ENCODE measurements at regions not wholly inside any gene's neighbourhood (a gene's known extent, or its start where the extent isn't known, plus 50 kb on each side); places are given as distances from the start of the nearest gene placed in this dataset.

DNA sequence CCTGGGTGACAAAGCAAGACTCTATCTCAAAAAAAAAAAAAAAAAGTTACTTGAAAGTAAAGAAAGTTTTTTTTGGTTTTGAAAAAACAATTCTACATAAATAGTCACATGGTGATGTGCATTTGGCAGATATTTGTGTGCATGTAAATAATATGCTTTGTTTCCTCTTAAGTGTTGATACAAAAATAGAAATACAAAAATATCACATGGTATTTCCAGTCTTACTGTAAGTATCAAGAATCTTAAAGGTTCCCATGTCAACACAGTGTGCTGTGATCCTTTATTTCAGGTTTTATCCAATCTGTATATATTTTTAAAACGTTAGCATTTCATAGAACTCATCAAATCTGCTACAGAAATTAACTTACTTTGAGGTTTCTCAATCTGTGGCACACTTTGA is 521.9 kb downstream of the TLE4 start:
- no peak overlapping the region for H3K27ac ChIP-seq (ENCODE audit: low read depth in 1 of 2, low read length in 2 of 2)
- ChIA-PET POLR2A (no interaction called here), CTCF (interaction anchor here (0.7 kb wide), 1 partner anchor 318 kb away, joined by 3 read pairs; no protein-coding TSS in a partner anchor)
- TF ChIP-seq, protein P1, sequence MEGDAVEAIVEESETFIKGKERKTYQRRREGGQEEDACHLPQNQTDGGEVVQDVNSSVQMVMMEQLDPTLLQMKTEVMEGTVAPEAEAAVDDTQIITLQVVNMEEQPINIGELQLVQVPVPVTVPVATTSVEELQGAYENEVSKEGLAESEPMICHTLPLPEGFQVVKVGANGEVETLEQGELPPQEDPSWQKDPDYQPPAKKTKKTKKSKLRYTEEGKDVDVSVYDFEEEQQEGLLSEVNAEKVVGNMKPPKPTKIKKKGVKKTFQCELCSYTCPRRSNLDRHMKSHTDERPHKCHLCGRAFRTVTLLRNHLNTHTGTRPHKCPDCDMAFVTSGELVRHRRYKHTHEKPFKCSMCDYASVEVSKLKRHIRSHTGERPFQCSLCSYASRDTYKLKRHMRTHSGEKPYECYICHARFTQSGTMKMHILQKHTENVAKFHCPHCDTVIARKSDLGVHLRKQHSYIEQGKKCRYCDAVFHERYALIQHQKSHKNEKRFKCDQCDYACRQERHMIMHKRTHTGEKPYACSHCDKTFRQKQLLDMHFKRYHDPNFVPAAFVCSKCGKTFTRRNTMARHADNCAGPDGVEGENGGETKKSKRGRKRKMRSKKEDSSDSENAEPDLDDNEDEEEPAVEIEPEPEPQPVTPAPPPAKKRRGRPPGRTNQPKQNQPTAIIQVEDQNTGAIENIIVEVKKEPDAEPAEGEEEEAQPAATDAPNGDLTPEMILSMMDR (IDR thresholded peaks at IDR 0.05) = no peak
- H3K9me3 ChIP-seq (ENCODE audit: control insufficient read depth in 1 of 2, insufficient read depth in 1 of 2, low read length in 2 of 2) = no peaks in the 10 kb centered on the region
- Mint-ChIP-seq H3K4me3 (no peak overlapping the region), H3K9me3 (no peaks in the 10 kb centered on the region), H3K36me3 (ENCODE audit: low read depth) (no peaks in the 10 kb centered on the region), H3K27ac (no peak overlapping the region), H3K27me3 (no peaks in the 10 kb centered on the region), H3K4me1 (ENCODE audit: low read depth) (no peaks in the 10 kb centered on the region)
- H3K36me3 ChIP-seq (ENCODE audit: insufficient read depth, low read length) = no peaks in the 10 kb centered on the region
- H3K4me3 ChIP-seq (ENCODE audit: low read length) = no peak overlapping the region
- no peaks in the 10 kb centered on the region for H3K27me3 ChIP-seq (ENCODE audit: control insufficient read depth in 1 of 2, insufficient read depth in 2 of 2, low read length in 2 of 2)
- ATAC-seq (ENCODE audit: poor library complexity) = no peak
- H3K4me1 ChIP-seq (ENCODE audit: insufficient read depth, low read length) = no peaks in the 10 kb centered on the region
- intact Hi-C loops (cut with DNase I, micrococcal nuclease) = no loop called here
- DNase-seq = no peak

DNA sequence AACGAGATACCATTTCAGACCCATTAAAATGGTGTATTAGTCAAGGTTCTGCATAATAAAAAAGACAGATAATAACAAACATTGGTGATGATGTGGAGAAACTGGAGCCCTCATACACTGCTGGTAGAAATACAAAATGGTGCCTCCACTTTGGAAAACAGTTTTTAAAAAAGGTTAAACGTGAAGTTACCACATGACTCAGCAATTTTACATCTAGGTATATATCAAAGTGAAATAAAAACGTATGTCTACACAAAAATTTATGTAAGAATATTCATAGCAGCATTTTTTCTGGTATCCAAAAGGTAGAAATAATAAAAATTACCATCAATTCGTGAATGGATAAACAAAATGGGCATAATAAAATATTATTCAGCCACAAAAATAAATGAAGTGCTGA is 519.8 kb downstream of the TLE4 start:
- Mint-ChIP-seq H3K4me3 (no peak overlapping the region), H3K36me3 (ENCODE audit: low read depth) (no peaks in the 10 kb centered on the region), H3K27ac (no peak overlapping the region), H3K4me1 (ENCODE audit: low read depth) (peaks cover under 1% of the 10 kb centered on the region), H3K27me3 (no peaks in the 10 kb centered on the region), H3K9me3 (no peaks in the 10 kb centered on the region)
- intact Hi-C loops (cut with DNase I, micrococcal nuclease) = no loop called here
- H3K27me3 ChIP-seq (ENCODE audit: control insufficient read depth in 1 of 2, insufficient read depth in 2 of 2, low read length in 2 of 2) = no peaks in the 10 kb centered on the region
- H3K4me3 ChIP-seq (ENCODE audit: low read length) = no peak overlapping the region
- H3K9me3 ChIP-seq (ENCODE audit: control insufficient read depth in 1 of 2, insufficient read depth in 1 of 2, low read length in 2 of 2) = no peaks in the 10 kb centered on the region
- H3K4me1 ChIP-seq (ENCODE audit: insufficient read depth, low read length) = no peaks in the 10 kb centered on the region
- ChIA-PET POLR2A (no interaction called here), CTCF (no interaction called here)
- TF ChIP-seq, protein P1 (IDR thresholded peaks at IDR 0.05) = no peak
- H3K36me3 ChIP-seq (ENCODE audit: insufficient read depth, low read length) = no peaks in the 10 kb centered on the region
- no peak overlapping the region for H3K27ac ChIP-seq (ENCODE audit: low read depth in 1 of 2, low read length in 2 of 2)
- ATAC-seq (ENCODE audit: poor library complexity) (no peak), DNase-seq (no peak)

DNA sequence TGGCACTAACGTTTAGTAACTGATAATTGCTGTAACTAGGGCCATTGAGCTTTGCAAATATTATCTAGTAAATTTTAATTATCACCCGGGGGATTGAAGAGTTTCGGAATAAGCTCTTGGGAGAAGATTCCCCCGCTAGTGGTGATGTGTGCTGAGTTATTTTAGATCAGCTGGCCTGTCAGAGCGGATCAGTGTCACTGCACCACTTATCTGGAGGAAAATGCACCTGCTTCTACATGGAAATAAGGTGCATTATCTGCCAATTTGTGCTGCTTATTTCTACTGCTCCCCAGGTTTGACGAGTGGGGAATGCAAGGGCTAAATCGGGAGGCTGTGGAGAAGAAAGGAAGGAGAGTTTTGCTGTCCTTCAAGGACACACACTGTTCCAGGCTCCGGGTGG is 518.6 kb downstream of the TLE4 start:
- no peak overlapping the region for H3K27ac Mint-ChIP-seq
- TF ChIP-seq, protein P1 (IDR thresholded peaks at IDR 0.05) = no peak
- ChIA-PET CTCF (no interaction called here), POLR2A (no interaction called here)
- Histone ChIP-seq H3K9me3 (ENCODE audit: control insufficient read depth in 1 of 2, insufficient read depth in 1 of 2, low read length in 2 of 2) (no peaks in the 10 kb centered on the region), H3K36me3 (ENCODE audit: insufficient read depth, low read length) (no peaks in the 10 kb centered on the region), H3K27ac (ENCODE audit: low read depth in 1 of 2, low read length in 2 of 2) (no peak overlapping the region), H3K4me3 (ENCODE audit: low read length) (no peak overlapping the region), H3K4me1 (ENCODE audit: insufficient read depth, low read length) (no peaks in the 10 kb centered on the region), H3K27me3 (ENCODE audit: control insufficient read depth in 1 of 2, insufficient read depth in 2 of 2, low read length in 2 of 2) (no peaks in the 10 kb centered on the region)
- H3K4me1 Mint-ChIP-seq (ENCODE audit: low read depth) = peaks cover 9% of the 10 kb centered on the region
- H3K4me3 Mint-ChIP-seq = no peak overlapping the region
- no peaks in the 10 kb centered on the region for H3K27me3 Mint-ChIP-seq
- H3K9me3 Mint-ChIP-seq = no peaks in the 10 kb centered on the region
- H3K36me3 Mint-ChIP-seq (ENCODE audit: low read depth) = no peaks in the 10 kb centered on the region
- no peak for DNase-seq
- ATAC-seq (ENCODE audit: poor library complexity) = no peak
- intact Hi-C loops (cut with DNase I, micrococcal nuclease) = no loop called here

All from CD4-positive, alpha-beta T cell (primary cell).